SK-N-SH (cell line): ENCODE measurements at regions not wholly inside any gene's neighbourhood (a gene's known extent, or its start where the extent isn't known, plus 50 kb on each side); places are given as distances from the start of the nearest gene placed in this dataset.

Source experiments
- CTCF ChIP-seq: fragments of 200-600 bp; sonication (generic); IDR thresholded peaks from 2 replicates; pipeline ENCODE4 v1.6.1; 2017; ENCODE audit warnings: antibody characterized with exemption, mild to moderate bottlenecking, moderate library complexity
- EP300 ChIP-seq, 2 experiments: IDR thresholded peaks; 2 replicates each; pipeline versions ENCODE4 v1.4.0 to v1.6.1; 2012; ENCODE audit warnings: borderline replicate concordance in 1 of 2, low read depth in 1 of 2, low read length in 1 of 2
- EZH2phosphoT487 ChIP-seq: fragments of 200-600 bp; sonication (generic); IDR thresholded peaks from 2 replicates; pipeline ENCODE4 v1.6.1; 2017; ENCODE audit warnings: low read depth, mixed run types, mild to moderate bottlenecking, antibody characterized with exemption, moderate library complexity, borderline replicate concordance
- MEF2A ChIP-seq: IDR thresholded peaks from 2 replicates; pipeline ENCODE4 v1.4.0; 2012; ENCODE audit warnings: low read depth, borderline replicate concordance
- MXI1 ChIP-seq: IDR thresholded peaks from 2 replicates; pipeline ENCODE4 v1.6.1; 2012; ENCODE audit warnings: mild to moderate bottlenecking, low read depth, low read length, improper control_type of control experiment
- POLR2AphosphoS5 ChIP-seq: IDR thresholded peaks from 2 replicates; pipeline ENCODE4 v1.6.1; 2012; ENCODE audit warnings: low read depth, low read length
- RAD21 ChIP-seq: IDR thresholded peaks from 2 replicates; pipeline ENCODE4 v1.6.1; 2012; ENCODE audit warnings: mild to moderate bottlenecking, low read length
- SIN3A ChIP-seq: IDR thresholded peaks from 2 replicates; pipeline ENCODE4 v1.6.1; 2012; ENCODE audit warnings: low read depth, mild to moderate bottlenecking, low read length, moderate library complexity, borderline replicate concordance
- SMC3 ChIP-seq: IDR thresholded peaks from 2 replicates; pipeline ENCODE4 v1.6.1; 2012; ENCODE audit warnings: low read depth, low read length, improper control_type of control experiment
- TAF1 ChIP-seq: IDR thresholded peaks from 2 replicates; pipeline ENCODE4 v1.6.1; 2012; ENCODE audit warnings: low read depth, mild to moderate bottlenecking, low read length, moderate library complexity, borderline replicate concordance
- TF ChIP-seq, protein P1 (sequence below): IDR thresholded peaks from 2 replicates; pipeline ENCODE4 v1.6.1; 2012; ENCODE audit warnings: mild to moderate bottlenecking, low read depth, low read length, moderate library complexity

GRCh38 chr7:25351761-25352160 is 123.5 kb upstream of the NPVF start:
- TF ChIP-seq CTCF (no peak), EZH2phosphoT487 (no peak), POLR2AphosphoS5 (no peak), TAF1 (no peak), SMC3 (no peak), EP300 (IDR thresholded peaks at IDR 0.05; ENCODE audit: borderline replicate concordance in 1 of 2, low read depth in 1 of 2, low read length in 1 of 2) (no peak), MXI1 (no peak), MEF2A (no peak), RAD21 (no peak), SIN3A (no peak)
- TF ChIP-seq, protein P1, sequence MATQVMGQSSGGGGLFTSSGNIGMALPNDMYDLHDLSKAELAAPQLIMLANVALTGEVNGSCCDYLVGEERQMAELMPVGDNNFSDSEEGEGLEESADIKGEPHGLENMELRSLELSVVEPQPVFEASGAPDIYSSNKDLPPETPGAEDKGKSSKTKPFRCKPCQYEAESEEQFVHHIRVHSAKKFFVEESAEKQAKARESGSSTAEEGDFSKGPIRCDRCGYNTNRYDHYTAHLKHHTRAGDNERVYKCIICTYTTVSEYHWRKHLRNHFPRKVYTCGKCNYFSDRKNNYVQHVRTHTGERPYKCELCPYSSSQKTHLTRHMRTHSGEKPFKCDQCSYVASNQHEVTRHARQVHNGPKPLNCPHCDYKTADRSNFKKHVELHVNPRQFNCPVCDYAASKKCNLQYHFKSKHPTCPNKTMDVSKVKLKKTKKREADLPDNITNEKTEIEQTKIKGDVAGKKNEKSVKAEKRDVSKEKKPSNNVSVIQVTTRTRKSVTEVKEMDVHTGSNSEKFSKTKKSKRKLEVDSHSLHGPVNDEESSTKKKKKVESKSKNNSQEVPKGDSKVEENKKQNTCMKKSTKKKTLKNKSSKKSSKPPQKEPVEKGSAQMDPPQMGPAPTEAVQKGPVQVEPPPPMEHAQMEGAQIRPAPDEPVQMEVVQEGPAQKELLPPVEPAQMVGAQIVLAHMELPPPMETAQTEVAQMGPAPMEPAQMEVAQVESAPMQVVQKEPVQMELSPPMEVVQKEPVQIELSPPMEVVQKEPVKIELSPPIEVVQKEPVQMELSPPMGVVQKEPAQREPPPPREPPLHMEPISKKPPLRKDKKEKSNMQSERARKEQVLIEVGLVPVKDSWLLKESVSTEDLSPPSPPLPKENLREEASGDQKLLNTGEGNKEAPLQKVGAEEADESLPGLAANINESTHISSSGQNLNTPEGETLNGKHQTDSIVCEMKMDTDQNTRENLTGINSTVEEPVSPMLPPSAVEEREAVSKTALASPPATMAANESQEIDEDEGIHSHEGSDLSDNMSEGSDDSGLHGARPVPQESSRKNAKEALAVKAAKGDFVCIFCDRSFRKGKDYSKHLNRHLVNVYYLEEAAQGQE: no peak
